MM.1S (cell line): ENCODE measurements at regions not wholly inside any gene's neighbourhood (a gene's known extent, or its start where the extent isn't known, plus 50 kb on each side); places are given as distances from the start of the nearest gene placed in this dataset.

Experiments
- DNase-seq: peaks from one replicate; pipeline ENCODE4 v3.0.0-alpha.2; 2015
- H2AFZ ChIP-seq: fragments of 300-600 bp; sonication (generic); 2 replicates; pipeline ENCODE4 v1.6.0; 2016; ENCODE audit warnings: antibody characterized with exemption, low read length
- H3F3A ChIP-seq: fragments of 300-600 bp; sonication (generic); 2 replicates; pipeline ENCODE4 v1.6.1; 2016; ENCODE audit warnings: mild to moderate bottlenecking, antibody characterized with exemption, low read length, moderate library complexity, mixed read lengths; ENCODE audit not compliant: insufficient read depth
- H3K27ac ChIP-seq: fragments of 300-600 bp; sonication (generic); 2 replicates; pipeline ENCODE4 v1.5.1; 2016; ENCODE audit warnings: mild to moderate bottlenecking, low read length
- H3K27me3 ChIP-seq: fragments of 300-600 bp; sonication (generic); replicated peaks from 2 replicates; pipeline ENCODE4 v1.6.0; 2016; ENCODE audit warnings: low read length; ENCODE audit not compliant: insufficient read depth
- H3K36me3 ChIP-seq: fragments of 300-600 bp; sonication (generic); replicated peaks from 2 replicates; pipeline ENCODE4 v1.6.1; 2016; ENCODE audit warnings: mild to moderate bottlenecking, low read length, mixed read lengths; ENCODE audit not compliant: insufficient read depth
- H3K4me1 ChIP-seq: fragments of 300-600 bp; sonication (generic); 2 replicates; pipeline ENCODE4 v1.6.1; 2016; ENCODE audit warnings: low read length, mixed read lengths
- H3K4me2 ChIP-seq: fragments of 300-600 bp; sonication (generic); 2 replicates; pipeline ENCODE4 v1.6.0; 2016; ENCODE audit warnings: low read depth, low read length
- H3K4me3 ChIP-seq: fragments of 300-600 bp; sonication (generic); 2 replicates; pipeline ENCODE4 v1.5.1; 2016; ENCODE audit warnings: low read length, mixed read lengths
- H3K79me2 ChIP-seq: fragments of 300-600 bp; sonication (generic); 2 replicates; pipeline ENCODE4 v1.6.1; 2016; ENCODE audit warnings: mixed run types, low read length, mixed read lengths
- H3K9ac ChIP-seq: fragments of 300-600 bp; sonication (generic); 2 replicates; pipeline ENCODE4 v1.6.1; 2016; ENCODE audit warnings: low read length, mixed read lengths
- H3K9me2 ChIP-seq: fragments of 300-600 bp; sonication (generic); replicated peaks from 2 replicates; pipeline ENCODE4 v1.6.1; 2016; ENCODE audit warnings: mild to moderate bottlenecking, low read length, mixed read lengths; ENCODE audit not compliant: insufficient read depth
- H3K9me3 ChIP-seq: fragments of 300-600 bp; sonication (generic); replicated peaks from 2 replicates; pipeline ENCODE4 v1.6.1; 2016; ENCODE audit warnings: mild to moderate bottlenecking, low read length, mixed read lengths; ENCODE audit not compliant: insufficient read depth
- H4K20me1 ChIP-seq: fragments of 300-600 bp; sonication (generic); 2 replicates; pipeline ENCODE4 v1.6.1; 2016; ENCODE audit warnings: mild to moderate bottlenecking, low read length, moderate library complexity, mixed read lengths; ENCODE audit not compliant: insufficient read depth
- EZH2 ChIP-seq: fragments of 300-600 bp; sonication (generic); optimal IDR thresholded peaks from 2 replicates; pipeline ENCODE3; 2017; ENCODE audit warnings: low read depth, mild to moderate bottlenecking, antibody characterized with exemption, low read length, mixed read lengths
- EZH2phosphoT487 ChIP-seq: fragments of 300-600 bp; sonication (generic); IDR thresholded peaks from 2 replicates; pipeline ENCODE4 v1.6.1; 2018; ENCODE audit warnings: antibody characterized with exemption, low read length
- TF ChIP-seq, protein P1 (sequence below): fragments of 300-600 bp; sonication (generic); IDR thresholded peaks from 2 replicates; pipeline ENCODE4 v1.5.1; 2016; ENCODE audit warnings: antibody characterized with exemption, low read length, mixed read lengths

DNA sequence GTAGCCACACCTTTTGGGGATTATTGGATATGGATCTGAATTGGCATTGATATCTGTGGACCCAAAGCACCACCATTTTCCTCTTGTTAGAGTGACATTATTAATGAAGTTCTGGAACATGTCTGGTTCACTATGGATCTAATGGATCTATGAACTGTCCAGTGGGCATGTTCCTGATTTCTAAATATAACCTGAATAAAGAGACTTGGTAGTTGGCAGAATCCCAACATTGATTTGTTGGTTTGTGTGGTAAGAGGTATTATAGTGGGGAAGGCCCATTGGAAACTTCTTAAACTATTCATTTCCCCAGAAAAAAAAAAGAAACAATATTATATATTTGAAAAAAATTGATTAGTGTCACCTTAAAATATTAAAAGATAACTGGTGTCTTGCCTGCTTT lies 312.6 kb downstream of the HTR1B start:
- H2AFZ ChIP-seq: no peak overlapping the region
- H4K20me1 ChIP-seq: no peaks in the 10 kb centered on the region
- no peaks in the 10 kb centered on the region for H3K4me1 ChIP-seq
- TF ChIP-seq EZH2 (no peak), EZH2phosphoT487 (no peak)
- TF ChIP-seq, protein P1, sequence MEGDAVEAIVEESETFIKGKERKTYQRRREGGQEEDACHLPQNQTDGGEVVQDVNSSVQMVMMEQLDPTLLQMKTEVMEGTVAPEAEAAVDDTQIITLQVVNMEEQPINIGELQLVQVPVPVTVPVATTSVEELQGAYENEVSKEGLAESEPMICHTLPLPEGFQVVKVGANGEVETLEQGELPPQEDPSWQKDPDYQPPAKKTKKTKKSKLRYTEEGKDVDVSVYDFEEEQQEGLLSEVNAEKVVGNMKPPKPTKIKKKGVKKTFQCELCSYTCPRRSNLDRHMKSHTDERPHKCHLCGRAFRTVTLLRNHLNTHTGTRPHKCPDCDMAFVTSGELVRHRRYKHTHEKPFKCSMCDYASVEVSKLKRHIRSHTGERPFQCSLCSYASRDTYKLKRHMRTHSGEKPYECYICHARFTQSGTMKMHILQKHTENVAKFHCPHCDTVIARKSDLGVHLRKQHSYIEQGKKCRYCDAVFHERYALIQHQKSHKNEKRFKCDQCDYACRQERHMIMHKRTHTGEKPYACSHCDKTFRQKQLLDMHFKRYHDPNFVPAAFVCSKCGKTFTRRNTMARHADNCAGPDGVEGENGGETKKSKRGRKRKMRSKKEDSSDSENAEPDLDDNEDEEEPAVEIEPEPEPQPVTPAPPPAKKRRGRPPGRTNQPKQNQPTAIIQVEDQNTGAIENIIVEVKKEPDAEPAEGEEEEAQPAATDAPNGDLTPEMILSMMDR: no peak
- DNase-seq: no peak
- no peaks in the 10 kb centered on the region for H3F3A ChIP-seq
- no peak overlapping the region for H3K27ac ChIP-seq
- H3K4me2 ChIP-seq: no peak overlapping the region
- H3K9ac ChIP-seq: no peak overlapping the region
- no peaks in the 10 kb centered on the region for H3K9me2 ChIP-seq
- H3K36me3 ChIP-seq: no peaks in the 10 kb centered on the region
- no peaks in the 10 kb centered on the region for H3K9me3 ChIP-seq
- no peaks in the 10 kb centered on the region for H3K79me2 ChIP-seq
- H3K27me3 ChIP-seq: no peaks in the 10 kb centered on the region
- no peak overlapping the region for H3K4me3 ChIP-seq

DNA sequence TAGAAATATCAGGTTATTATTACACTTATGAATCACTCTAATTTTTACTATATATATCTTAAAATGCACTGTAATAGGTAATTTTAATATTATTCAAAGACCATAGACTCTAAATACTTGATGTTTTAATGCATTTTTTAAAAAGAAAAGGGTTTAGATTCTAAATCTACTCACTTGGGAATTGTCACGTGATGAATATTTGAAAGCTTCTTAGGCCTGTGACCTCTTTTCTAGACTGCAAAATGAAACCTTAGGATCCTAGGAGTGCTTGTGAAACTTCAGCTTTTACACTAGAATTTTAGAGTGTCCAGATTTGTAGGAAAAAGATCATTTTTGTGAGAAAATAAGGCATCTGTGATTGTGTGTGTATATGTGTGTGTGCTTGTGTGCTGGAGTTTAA lies 318.0 kb downstream of the HTR1B start:
- H3K9me3 ChIP-seq: no peaks in the 10 kb centered on the region
- no peak overlapping the region for H3K4me2 ChIP-seq
- no peak overlapping the region for H3K27ac ChIP-seq
- H3K9ac ChIP-seq: no peak overlapping the region
- H3K9me2 ChIP-seq: no peaks in the 10 kb centered on the region
- no peaks in the 10 kb centered on the region for H3K79me2 ChIP-seq
- H4K20me1 ChIP-seq: no peaks in the 10 kb centered on the region
- no peaks in the 10 kb centered on the region for H3F3A ChIP-seq
- H3K4me3 ChIP-seq: no peak overlapping the region
- H3K36me3 ChIP-seq: no peaks in the 10 kb centered on the region
- DNase-seq: no peak
- H3K27me3 ChIP-seq: no peaks in the 10 kb centered on the region
- no peaks in the 10 kb centered on the region for H3K4me1 ChIP-seq
- no peak for TF ChIP-seq EZH2phosphoT487
- no peak for TF ChIP-seq EZH2
- TF ChIP-seq, protein P1: no peak
- H2AFZ ChIP-seq: no peak overlapping the region

DNA sequence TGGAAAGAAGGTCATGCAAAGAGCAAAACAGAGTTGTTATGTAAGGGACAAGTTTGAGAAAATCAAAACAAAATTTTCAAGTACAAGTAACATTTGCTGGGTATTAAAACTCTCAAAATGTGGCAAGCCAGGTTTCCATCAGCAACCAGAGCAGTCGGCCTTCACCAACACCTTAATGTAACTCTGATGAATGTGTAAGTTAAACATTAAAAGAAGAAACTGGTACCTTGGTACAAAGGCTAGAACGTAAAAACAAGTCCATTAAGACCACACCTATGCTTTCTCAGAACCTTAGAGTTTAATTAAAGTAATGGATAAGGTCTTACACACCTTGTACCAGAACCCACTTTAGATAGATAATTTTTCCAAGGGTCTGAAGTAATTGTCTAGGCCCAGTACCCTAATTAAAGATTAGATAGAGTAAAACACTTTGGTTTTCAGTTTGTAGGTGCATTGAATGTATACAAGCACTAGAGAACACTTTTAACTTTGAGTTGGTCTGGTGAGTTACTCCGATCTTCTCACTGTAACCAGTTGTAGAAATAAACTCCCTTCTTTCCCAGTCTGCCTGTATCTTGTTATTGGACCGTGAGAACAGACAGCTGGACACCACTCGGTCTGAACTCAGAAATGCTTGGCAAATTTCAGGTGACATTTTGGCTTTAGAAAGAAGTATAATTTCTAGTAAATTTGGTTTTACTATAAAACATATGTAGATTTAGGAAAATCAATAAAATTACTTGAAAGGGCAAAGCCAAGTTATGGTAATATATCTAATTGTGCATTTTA lies 319.4 kb downstream of the HTR1B start:
- TF ChIP-seq, protein P1: no peak
- TF ChIP-seq EZH2phosphoT487 (no peak), EZH2 (no peak)
- H2AFZ ChIP-seq: no peak overlapping the region
- H3K9me3 ChIP-seq: no peaks in the 10 kb centered on the region
- no peaks in the 10 kb centered on the region for H3K36me3 ChIP-seq
- no peaks in the 10 kb centered on the region for H3F3A ChIP-seq
- no peak overlapping the region for H3K9ac ChIP-seq
- no peaks in the 10 kb centered on the region for H4K20me1 ChIP-seq
- H3K4me3 ChIP-seq: no peak overlapping the region
- H3K79me2 ChIP-seq: no peaks in the 10 kb centered on the region
- H3K4me2 ChIP-seq: no peak overlapping the region
- no peaks in the 10 kb centered on the region for H3K27me3 ChIP-seq
- H3K9me2 ChIP-seq: no peaks in the 10 kb centered on the region
- no peak for DNase-seq
- H3K4me1 ChIP-seq: no peaks in the 10 kb centered on the region
- no peak overlapping the region for H3K27ac ChIP-seq
